Uterus (tissue), 2 donors: ENCODE measurements at regions not wholly inside any gene's neighbourhood (a gene's known extent, or its start where the extent isn't known, plus 50 kb on each side); places are given as distances from the start of the nearest gene placed in this dataset.

Experiments
- CTCF ChIP-seq, 4 experiments: fragments of 200-600 bp in 2 of 4; fragments of 450-650 bp in 2 of 4; sonication (generic) in 2 of 4; IDR thresholded peaks; one replicate each; pipeline ENCODE4 v1.5.1; 2016 to 2019; ENCODE audit warnings: antibody characterized with exemption in 4 of 4, mild to moderate bottlenecking in 2 of 4, moderate library complexity in 1 of 4
- POLR2A ChIP-seq, 2 donors: fragments of 450-650 bp; IDR thresholded peaks; one replicate each; pipeline ENCODE4 v1.6.1; 2016; ENCODE audit warnings: antibody characterized with exemption in 2 of 2, mild to moderate bottlenecking in 1 of 2, moderate library complexity in 1 of 2

GRCh38 chr12:23126794-23127193 lies 501.8 kb downstream of the ETNK1 start:
- TF ChIP-seq CTCF (IDR thresholded peaks at IDR 0.05) (no peak), POLR2A (IDR thresholded peaks at IDR 0.05) (no peak)
